Amygdala (tissue), 56 donors: ENCODE measurements at regions not wholly inside any gene's neighbourhood (a gene's known extent, or its start where the extent isn't known, plus 50 kb on each side); places are given as distances from the start of the nearest gene placed in this dataset.
"Not testable (repeated sequence)": the region's sequence is repeated elsewhere in the genome, so short reads cannot be mapped to it uniquely, and the experiment has no call there.

ENCODE experiments used
- DNase-seq, 56 donors: peaks; one replicate each; lab custom pipeline; 2025; lab: John Stamatoyannopoulos, UW

DNA sequence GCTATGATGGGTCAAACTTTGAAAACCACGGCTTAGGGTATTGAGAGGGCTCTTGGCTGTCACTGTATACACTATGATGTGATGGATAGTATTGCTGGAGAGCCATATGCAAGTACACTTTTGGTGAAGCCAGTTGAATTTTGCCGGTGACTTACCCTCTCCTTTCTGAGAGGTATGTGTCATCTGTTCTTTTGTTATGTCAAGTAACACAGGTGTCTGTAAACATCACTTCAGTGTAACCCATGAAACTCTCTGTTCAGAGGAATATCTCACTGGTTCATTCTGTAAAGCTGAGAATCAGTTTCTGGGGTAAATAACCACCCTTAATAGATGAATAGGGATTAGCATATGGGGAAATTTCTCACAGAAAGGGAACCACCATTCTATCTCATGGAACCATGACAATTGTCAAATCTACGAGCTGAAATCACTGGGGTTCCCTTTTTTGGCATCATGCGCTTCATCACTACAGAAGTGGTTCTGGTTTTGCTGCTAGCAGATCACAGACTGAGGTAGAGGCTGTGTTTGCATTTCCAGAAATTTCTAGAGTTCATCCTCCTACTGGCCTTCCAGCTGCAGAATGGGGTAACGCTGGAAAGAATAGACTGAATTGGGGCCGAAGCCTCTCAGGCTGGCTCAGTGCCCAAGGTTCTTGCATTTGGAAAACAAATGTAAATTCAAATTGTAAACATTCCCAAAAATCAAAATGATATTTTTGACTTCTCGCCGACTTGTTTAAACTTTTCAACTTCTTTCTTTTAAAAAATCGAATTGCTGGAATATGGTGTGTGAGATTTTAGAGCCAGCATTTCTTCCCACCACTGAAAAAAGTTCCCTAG is 83.3 kb upstream of the CREB5 start:
- peak in 1 of 56 donors; percentile 4 for DNase-seq

DNA sequence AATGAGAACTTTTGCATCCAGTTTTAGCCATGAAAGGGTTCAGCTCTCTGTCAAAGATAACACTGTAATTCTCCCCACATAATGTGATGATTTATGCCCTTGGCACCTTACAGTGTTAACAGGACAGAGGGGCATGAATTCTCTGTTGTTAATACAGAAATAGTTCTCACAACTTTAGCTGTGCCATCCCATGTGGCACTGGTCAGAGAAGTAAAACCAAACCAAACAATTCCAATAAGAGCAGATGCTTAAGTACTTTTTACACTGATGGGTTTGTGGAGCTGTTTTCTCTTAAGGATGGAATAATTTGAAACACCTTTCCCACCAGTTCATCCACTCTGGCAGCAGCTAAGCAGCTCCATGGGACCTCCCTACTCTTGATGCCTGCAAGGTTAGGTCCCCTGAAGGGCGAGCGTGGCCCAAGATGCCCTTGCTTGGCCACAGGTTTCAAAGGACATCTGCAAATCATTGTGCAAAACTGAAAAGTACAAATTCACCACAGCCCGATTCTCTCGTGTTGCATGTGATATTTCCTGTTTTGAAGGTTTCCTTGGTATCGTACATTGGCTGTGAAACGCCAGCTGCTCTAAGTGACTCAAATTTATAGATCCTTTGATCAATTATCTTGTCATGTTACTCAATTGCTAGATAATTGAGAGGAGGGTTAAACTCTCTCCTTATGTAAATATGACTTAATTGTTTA is 82.5 kb upstream of the CREB5 start:
- no peak for DNase-seq

GRCh38 chr7:28330384-28331070 is 81.8 kb upstream of the CREB5 start:
- no peak for DNase-seq

DNA sequence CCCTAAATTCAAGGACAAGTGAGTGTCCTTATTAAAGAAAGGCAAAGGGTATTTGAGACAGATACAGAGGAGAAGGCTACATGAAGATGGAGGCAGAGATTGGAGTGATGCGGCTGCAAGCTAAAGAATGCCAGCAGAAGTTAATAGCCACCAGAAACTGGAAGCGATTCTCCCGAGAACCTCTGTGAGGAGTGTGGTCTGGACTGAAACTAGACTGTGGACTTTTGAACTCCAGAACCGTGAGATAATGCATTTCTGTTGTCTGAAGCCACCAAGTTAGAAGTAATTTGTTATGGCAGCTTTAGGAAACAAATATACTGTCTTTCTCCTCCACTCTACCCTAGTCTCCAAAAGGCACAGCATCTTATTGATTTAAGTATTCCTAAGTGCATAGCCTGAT is 80.3 kb upstream of the CREB5 start:
- DNase-seq, result no peak

- DNase-seq, result not testable (repeated sequence)
These were observed 78.8 kb upstream of the CREB5 start for GRCh38 chr7:28333548-28333947.

GRCh38 chr7:28336806-28337205 is 75.5 kb upstream of the CREB5 start:
- DNase-seq, result no peak

DNA sequence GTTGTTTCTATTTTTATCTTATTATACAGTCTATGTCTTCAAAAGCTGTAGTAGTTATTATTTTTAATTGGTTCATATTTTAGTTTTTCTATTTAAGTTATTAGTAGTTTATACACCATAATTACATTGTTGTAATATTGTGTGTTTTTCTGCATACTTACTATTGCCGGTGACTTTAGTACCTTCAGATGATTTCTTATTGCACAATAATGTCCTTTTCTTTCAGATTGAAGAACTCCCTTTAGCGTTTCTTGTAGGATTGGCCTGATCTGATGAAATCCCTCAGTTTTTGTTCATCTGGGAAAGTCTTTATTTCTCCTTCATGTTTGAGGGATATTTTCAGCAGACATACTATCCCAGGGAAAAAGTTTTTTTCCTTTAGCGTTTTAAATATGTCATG is 74.3 kb upstream of the CREB5 start:
- no peak for DNase-seq

DNA sequence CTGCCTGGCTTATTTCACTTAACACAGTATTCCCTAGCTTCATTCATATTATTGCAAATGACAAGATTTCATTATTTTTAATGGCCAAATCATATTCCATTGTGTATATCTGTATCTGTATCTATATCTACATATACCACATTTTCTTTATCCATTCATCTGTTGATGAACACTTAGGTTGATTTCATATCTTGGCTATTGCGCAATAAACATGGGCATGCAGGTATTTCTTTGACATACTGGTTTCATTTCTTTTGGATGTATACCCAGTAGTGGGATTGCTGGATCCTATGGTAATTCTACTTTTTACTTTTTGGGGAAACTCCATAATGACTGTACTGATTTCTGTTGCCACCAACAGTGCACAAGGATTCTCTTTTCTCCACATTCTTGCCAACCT is 68.9 kb upstream of the CREB5 start:
- DNase-seq, result no peak

GRCh38 chr7:28346256-28346655 is 66.1 kb upstream of the CREB5 start:
- DNase-seq, result no peak

DNA sequence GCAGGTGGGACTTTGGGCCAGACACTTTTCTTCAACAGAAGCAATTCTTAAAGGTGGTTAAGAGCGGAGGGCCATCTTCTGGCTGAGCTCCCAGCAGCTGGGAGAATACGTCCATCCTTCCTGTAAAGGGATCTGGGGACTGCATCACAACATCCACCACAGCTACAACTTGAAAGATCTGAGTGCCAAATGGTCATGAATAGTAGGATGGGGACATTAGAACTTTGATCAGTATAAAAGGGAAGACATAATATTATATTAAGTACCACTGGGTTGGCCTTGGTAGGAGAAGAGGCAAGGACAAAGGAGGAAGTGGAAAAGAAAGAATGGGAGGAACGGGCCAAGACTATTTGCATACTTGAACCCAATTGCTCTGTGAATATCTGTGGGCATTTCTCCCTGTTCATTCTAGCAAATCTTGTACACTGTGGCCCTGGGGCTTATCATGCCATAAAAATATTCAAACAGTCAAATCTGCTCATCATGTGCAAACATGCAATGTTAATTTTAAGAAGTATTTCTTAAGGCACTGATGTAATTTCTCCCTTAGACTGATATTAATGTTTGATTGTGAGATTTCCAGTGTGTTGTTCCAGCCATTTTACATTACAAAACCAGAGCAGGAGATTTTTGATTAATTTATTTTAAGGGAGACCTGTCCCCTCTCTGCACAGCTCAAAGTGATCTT is 65.5 kb upstream of the CREB5 start:
- no peak for DNase-seq

- no peak for DNase-seq
These were observed 64.6 kb upstream of the CREB5 start for GRCh38 chr7:28347475-28348318.

GRCh38 chr7:28348636-28349035 is 63.7 kb upstream of the CREB5 start:
- DNase-seq, result no peak

- DNase-seq, result no peak
These were observed 62.7 kb upstream of the CREB5 start for GRCh38 chr7:28349637-28350036.

DNA sequence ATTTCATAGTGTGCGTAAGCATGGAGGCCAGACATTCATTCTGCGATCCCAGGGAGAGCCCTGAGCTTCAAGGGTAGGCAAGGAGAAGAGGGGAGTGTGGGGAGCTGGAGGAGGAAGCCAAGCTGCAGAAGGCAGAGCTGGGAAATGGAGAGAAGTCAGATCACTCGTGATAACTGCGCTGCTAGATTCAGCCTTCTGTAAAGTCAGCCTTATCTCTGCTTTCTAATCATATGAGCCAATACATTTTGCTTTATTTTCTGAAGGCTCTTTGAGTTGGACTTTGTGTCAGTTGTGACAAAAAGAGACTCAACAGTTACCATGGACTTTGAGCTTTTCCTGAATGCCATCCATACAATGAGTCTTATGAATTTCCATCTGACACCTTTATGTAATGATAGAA is 61.7 kb upstream of the CREB5 start:
- DNase-seq, result no peak

- no peak for DNase-seq
These were observed 60.9 kb upstream of the CREB5 start for GRCh38 chr7:28351450-28351849.

DNA sequence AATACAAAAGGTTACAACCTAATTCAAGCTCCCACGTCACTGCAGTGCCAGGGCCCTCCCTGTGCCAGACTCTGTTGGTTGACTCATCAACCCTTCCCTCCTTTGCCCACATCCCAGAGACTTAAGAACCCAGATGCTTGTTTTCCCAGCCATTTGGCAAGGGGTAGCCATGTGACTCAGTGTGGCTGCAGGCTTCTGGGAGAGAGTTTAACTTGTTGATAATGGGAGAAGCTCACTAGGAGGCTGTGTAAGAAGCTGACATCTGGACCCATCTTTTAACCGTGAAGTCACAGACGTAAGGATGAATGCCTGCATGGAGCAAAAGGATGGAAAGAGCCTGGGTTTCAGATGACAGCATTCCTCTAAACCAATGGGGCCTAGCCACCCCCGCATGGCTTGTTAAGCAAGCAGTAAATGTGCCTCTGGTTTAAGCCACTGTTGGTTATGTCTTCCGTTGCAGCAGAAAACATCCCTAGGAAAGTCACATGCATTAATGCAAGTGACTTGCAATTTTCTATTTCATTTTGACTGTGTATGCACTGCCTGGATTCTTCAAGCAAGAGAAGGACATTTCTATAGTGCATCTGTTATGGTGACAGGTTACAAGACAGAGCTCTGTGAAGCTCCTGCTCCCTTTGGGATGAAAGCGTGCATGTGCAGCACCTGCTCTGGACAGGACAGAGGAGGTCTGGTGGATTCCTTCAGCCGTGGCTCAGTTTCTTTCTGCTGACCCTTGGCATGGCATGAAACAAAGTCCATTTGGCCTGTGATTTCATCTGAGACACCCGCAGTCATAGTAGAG is 57.5 kb upstream of the CREB5 start:
- no peak for DNase-seq

DNA sequence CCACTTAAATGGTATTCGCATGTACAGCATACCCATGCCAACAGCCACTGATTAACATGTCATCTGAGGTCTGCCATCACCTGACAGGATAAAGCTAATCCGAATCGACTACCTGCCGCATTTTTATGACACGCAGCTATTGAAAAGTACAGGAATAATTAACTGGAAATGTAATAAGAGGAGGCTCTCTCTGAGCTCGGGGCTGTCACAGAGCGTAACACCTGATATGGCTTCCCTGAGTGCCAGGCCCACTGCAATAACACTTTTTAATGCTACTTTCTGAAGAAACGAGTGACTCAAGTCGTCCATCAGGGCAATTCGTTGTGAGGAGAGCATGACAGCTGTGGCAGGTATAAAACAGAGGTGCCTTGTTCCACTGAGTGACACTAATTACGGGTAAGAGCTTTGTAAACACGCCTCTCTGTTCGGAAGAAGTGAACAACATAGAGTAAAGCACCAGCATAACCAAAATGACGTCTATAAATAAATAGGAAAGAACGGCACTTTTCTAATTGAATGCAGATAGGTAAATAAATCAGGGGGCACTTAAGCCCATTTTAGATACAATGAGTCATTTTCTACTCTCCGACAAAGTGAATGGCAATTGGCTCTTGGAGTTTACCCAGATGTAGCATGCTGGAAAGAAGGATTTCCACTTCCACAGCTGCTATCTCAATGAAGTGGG is 56.5 kb upstream of the CREB5 start:
- no peak for DNase-seq

DNA sequence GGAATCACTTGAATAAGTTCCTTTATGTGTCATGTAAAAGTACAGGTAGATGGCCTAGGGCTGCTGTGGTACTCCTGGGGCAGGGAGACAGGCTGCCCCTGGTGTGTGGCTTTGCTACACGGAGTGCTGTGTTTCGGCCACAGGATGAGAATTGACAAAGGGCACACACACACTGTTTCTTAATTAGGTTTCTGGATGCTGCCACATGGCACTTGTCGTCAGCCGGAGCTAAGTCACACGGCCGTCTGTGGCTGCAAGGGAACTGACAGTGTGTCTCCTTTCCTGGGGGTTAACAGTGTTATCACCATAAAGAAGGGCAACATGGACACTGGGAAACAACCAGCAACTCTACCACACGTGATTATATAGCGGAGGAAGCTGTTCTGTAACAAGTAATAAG is 55.7 kb upstream of the CREB5 start:
- peak in 3 of 56 donors; percentile 2 to 24 (median 15) for DNase-seq
